MM.1S (cell line): ENCODE measurements at regions not wholly inside any gene's neighbourhood (a gene's known extent, or its start where the extent isn't known, plus 50 kb on each side); places are given as distances from the start of the nearest gene placed in this dataset.
"Not testable (repeated sequence)": the region's sequence is repeated elsewhere in the genome, so short reads cannot be mapped to it uniquely, and the experiment has no call there.

Experiments
- DNase-seq: peaks from one replicate; pipeline ENCODE4 v3.0.0-alpha.2; 2015
- H2AFZ ChIP-seq: fragments of 300-600 bp; sonication (generic); 2 replicates; pipeline ENCODE4 v1.6.0; 2016; ENCODE audit warnings: antibody characterized with exemption, low read length
- H3F3A ChIP-seq: fragments of 300-600 bp; sonication (generic); 2 replicates; pipeline ENCODE4 v1.6.1; 2016; ENCODE audit warnings: mild to moderate bottlenecking, antibody characterized with exemption, low read length, moderate library complexity, mixed read lengths; ENCODE audit not compliant: insufficient read depth
- H3K27ac ChIP-seq: fragments of 300-600 bp; sonication (generic); 2 replicates; pipeline ENCODE4 v1.5.1; 2016; ENCODE audit warnings: mild to moderate bottlenecking, low read length
- H3K27me3 ChIP-seq: fragments of 300-600 bp; sonication (generic); replicated peaks from 2 replicates; pipeline ENCODE4 v1.6.0; 2016; ENCODE audit warnings: low read length; ENCODE audit not compliant: insufficient read depth
- H3K36me3 ChIP-seq: fragments of 300-600 bp; sonication (generic); replicated peaks from 2 replicates; pipeline ENCODE4 v1.6.1; 2016; ENCODE audit warnings: mild to moderate bottlenecking, low read length, mixed read lengths; ENCODE audit not compliant: insufficient read depth
- H3K4me1 ChIP-seq: fragments of 300-600 bp; sonication (generic); 2 replicates; pipeline ENCODE4 v1.6.1; 2016; ENCODE audit warnings: low read length, mixed read lengths
- H3K4me2 ChIP-seq: fragments of 300-600 bp; sonication (generic); 2 replicates; pipeline ENCODE4 v1.6.0; 2016; ENCODE audit warnings: low read depth, low read length
- H3K4me3 ChIP-seq: fragments of 300-600 bp; sonication (generic); 2 replicates; pipeline ENCODE4 v1.5.1; 2016; ENCODE audit warnings: low read length, mixed read lengths
- H3K79me2 ChIP-seq: fragments of 300-600 bp; sonication (generic); 2 replicates; pipeline ENCODE4 v1.6.1; 2016; ENCODE audit warnings: mixed run types, low read length, mixed read lengths
- H3K9ac ChIP-seq: fragments of 300-600 bp; sonication (generic); 2 replicates; pipeline ENCODE4 v1.6.1; 2016; ENCODE audit warnings: low read length, mixed read lengths
- H3K9me2 ChIP-seq: fragments of 300-600 bp; sonication (generic); replicated peaks from 2 replicates; pipeline ENCODE4 v1.6.1; 2016; ENCODE audit warnings: mild to moderate bottlenecking, low read length, mixed read lengths; ENCODE audit not compliant: insufficient read depth
- H3K9me3 ChIP-seq: fragments of 300-600 bp; sonication (generic); replicated peaks from 2 replicates; pipeline ENCODE4 v1.6.1; 2016; ENCODE audit warnings: mild to moderate bottlenecking, low read length, mixed read lengths; ENCODE audit not compliant: insufficient read depth
- H4K20me1 ChIP-seq: fragments of 300-600 bp; sonication (generic); 2 replicates; pipeline ENCODE4 v1.6.1; 2016; ENCODE audit warnings: mild to moderate bottlenecking, low read length, moderate library complexity, mixed read lengths; ENCODE audit not compliant: insufficient read depth
- CTCF ChIP-seq: fragments of 300-600 bp; sonication (generic); IDR thresholded peaks from 2 replicates; pipeline ENCODE4 v1.5.1; 2016; ENCODE audit warnings: antibody characterized with exemption, low read length, mixed read lengths
- EZH2 ChIP-seq: fragments of 300-600 bp; sonication (generic); optimal IDR thresholded peaks from 2 replicates; pipeline ENCODE3; 2017; ENCODE audit warnings: low read depth, mild to moderate bottlenecking, antibody characterized with exemption, low read length, mixed read lengths
- EZH2phosphoT487 ChIP-seq: fragments of 300-600 bp; sonication (generic); IDR thresholded peaks from 2 replicates; pipeline ENCODE4 v1.6.1; 2018; ENCODE audit warnings: antibody characterized with exemption, low read length

- H3K36me3 ChIP-seq = no peaks in the 10 kb centered on the region
- H3K79me2 ChIP-seq = no peaks in the 10 kb centered on the region
- no peak overlapping the region for H3K9ac ChIP-seq
- no peak for DNase-seq
- H3K4me2 ChIP-seq = no peak overlapping the region
- no peaks in the 10 kb centered on the region for H3K4me1 ChIP-seq
- no peaks in the 10 kb centered on the region for H3K9me2 ChIP-seq
- no peaks in the 10 kb centered on the region for H3K27me3 ChIP-seq
- H3K27ac ChIP-seq = no peak overlapping the region
- TF ChIP-seq EZH2phosphoT487 (no peak), CTCF (no peak), EZH2 (no peak)
- no peak overlapping the region for H2AFZ ChIP-seq
- H3K4me3 ChIP-seq = no peak overlapping the region
- H3K9me3 ChIP-seq = no peaks in the 10 kb centered on the region
- no peaks in the 10 kb centered on the region for H3F3A ChIP-seq
- H4K20me1 ChIP-seq = no peaks in the 10 kb centered on the region
These were observed 1414.6 kb downstream of the SLITRK1 start for GRCh38 chr13:82467626-82468025.

GRCh38 chr13:82459575-82459974 lies 1422.7 kb downstream of the SLITRK1 start:
- not testable (repeated sequence) for H4K20me1 ChIP-seq, H3K27ac ChIP-seq, H3K4me2 ChIP-seq, H3K79me2 ChIP-seq, H3K36me3 ChIP-seq, H3F3A ChIP-seq, H3K4me3 ChIP-seq, H3K9ac ChIP-seq, H3K9me3 ChIP-seq, H3K27me3 ChIP-seq, H2AFZ ChIP-seq, H3K9me2 ChIP-seq, DNase-seq, H3K4me1 ChIP-seq

- H3F3A ChIP-seq = no peaks in the 10 kb centered on the region
- H3K9ac ChIP-seq = no peak overlapping the region
- H3K4me2 ChIP-seq = peak overlapping the region; percentile 34
- peak; percentile 52 for DNase-seq
- no peaks in the 10 kb centered on the region for H3K9me3 ChIP-seq
- no peak overlapping the region for H2AFZ ChIP-seq
- H3K4me1 ChIP-seq = no peaks in the 10 kb centered on the region
- H3K27me3 ChIP-seq = no peaks in the 10 kb centered on the region
- TF ChIP-seq CTCF (no peak), EZH2 (no peak), EZH2phosphoT487 (no peak)
- no peak overlapping the region for H3K27ac ChIP-seq
- H3K36me3 ChIP-seq = no peaks in the 10 kb centered on the region
- H3K4me3 ChIP-seq = peak overlapping the region; percentile 17; the same call in 1 of the 2 replicates
- H3K79me2 ChIP-seq = no peaks in the 10 kb centered on the region
- no peaks in the 10 kb centered on the region for H3K9me2 ChIP-seq
- no peaks in the 10 kb centered on the region for H4K20me1 ChIP-seq
These were observed 1424.1 kb downstream of the SLITRK1 start for GRCh38 chr13:82458169-82458568.

- H3K27me3 ChIP-seq, H2AFZ ChIP-seq, H3K79me2 ChIP-seq, H3K36me3 ChIP-seq, DNase-seq, H3F3A ChIP-seq, H3K4me3 ChIP-seq, H3K27ac ChIP-seq, H4K20me1 ChIP-seq, H3K9ac ChIP-seq, H3K9me3 ChIP-seq, H3K4me2 ChIP-seq, H3K9me2 ChIP-seq, H3K4me1 ChIP-seq: not testable (repeated sequence)
These were observed 1424.7 kb downstream of the SLITRK1 start for GRCh38 chr13:82457548-82457947.
